ENCODE measurements at regions not wholly inside any gene's neighbourhood (a gene's known extent, or its start where the extent isn't known, plus 50 kb on each side); places are given as distances from the start of the nearest gene placed in this dataset.

- no peaks in the 10 kb centered on the region for H3K79me2 ChIP-seq (ENCODE audit: control insufficient read depth, insufficient read depth, low read length)
- no peaks in the 10 kb centered on the region for H3K36me3 ChIP-seq (ENCODE audit: control insufficient read depth in 2 of 2, extremely low read depth in 1 of 2, insufficient read depth in 2 of 2, low read length in 2 of 2)
- TF ChIP-seq JUN (IDR thresholded peaks at IDR 0.05; ENCODE audit: borderline replicate concordance, insufficient read depth, insufficient read length, low read depth) (no peak), POLR2AphosphoS5 (IDR thresholded peaks at IDR 0.05; ENCODE audit: insufficient read depth, low read depth, low read length) (no peak), FOS (IDR thresholded peaks at IDR 0.05; ENCODE audit: borderline replicate concordance, insufficient read depth, low read length) (no peak), POLR2A (IDR thresholded peaks at IDR 0.05; ENCODE audit: low read depth, low read length) (no peak), CTCF (IDR thresholded peaks at IDR 0.05; ENCODE audit: extremely low read depth in 1 of 2, insufficient read depth in 1 of 2, low read depth in 1 of 2, low read length in 2 of 2) (no peak), MAX (IDR thresholded peaks at IDR 0.05; ENCODE audit: insufficient read depth, insufficient read length) (no peak), EZH2 (IDR thresholded peaks at IDR 0.05; ENCODE audit: borderline replicate concordance, low read depth, low read length, severe bottlenecking) (no peak), GATA2 (IDR thresholded peaks at IDR 0.05; ENCODE audit: insufficient read depth, insufficient read length, low read depth, low read length) (no peak), MYC (IDR thresholded peaks at IDR 0.05; ENCODE audit: low read depth, low read length) (no peak)
- BruUV-seq (replicated peaks) = no TSS peak
- no peaks in the 10 kb centered on the region for H3K9me3 ChIP-seq (replicated peaks; ENCODE audit: control insufficient read depth, insufficient read depth, low read length)
- no peak overlapping the region for H3K4me2 ChIP-seq (ENCODE audit: insufficient read depth, low read length)
- no peak for DNase-seq (ENCODE audit: low read depth, low spot score)
- intact Hi-C loops (cut with micrococcal nuclease) = no loop called here
- no peak overlapping the region for H2AFZ ChIP-seq (ENCODE audit: low read depth, low read length)
- dilution Hi-C loops (cut with MboI; ENCODE audit: extremely low pct_ligation_motif_present, low sequenced_read_pairs) = no loop called here
- H3K9me1 ChIP-seq (replicated peaks; ENCODE audit: control insufficient read depth, extremely low read depth, insufficient read depth, low read length) = no peaks in the 10 kb centered on the region
- ChIA-PET POLR2A (no interaction called here), CTCF (no interaction called here)
- H3K27ac ChIP-seq (ENCODE audit: insufficient read depth, low read depth, low read length) = no peak overlapping the region
- H3K4me1 ChIP-seq (ENCODE audit: control insufficient read depth, extremely low read depth, insufficient read depth, low read length) = no peaks in the 10 kb centered on the region
- no peaks in the 10 kb centered on the region for H3K27me3 ChIP-seq (ENCODE audit: control insufficient read depth in 2 of 2, insufficient read depth in 2 of 2, low read length in 2 of 2)
- H4K20me1 ChIP-seq (replicated peaks; ENCODE audit: control insufficient read depth, extremely low read depth, insufficient read depth, low read length) = no peaks in the 10 kb centered on the region
- H3K9ac ChIP-seq (replicated peaks; ENCODE audit: extremely low read depth, insufficient read depth, low read length) = no peak overlapping the region
- H3K4me3 ChIP-seq (replicated peaks in 1 of 3; ENCODE audit: insufficient read depth in 1 of 3, low read depth in 1 of 3, low read length in 3 of 3) = no peak overlapping the region
- FAIRE-seq = no peak
Observed at GRCh38 chrX:45428831-45429230, 228.2 kb upstream of the DIPK2B start.
